ENCODE measurements at regions not wholly inside any gene's neighbourhood (a gene's known extent, or its start where the extent isn't known, plus 50 kb on each side); places are given as distances from the start of the nearest gene placed in this dataset.

GRCh38 chr20:57073402-57073801 is 193.0 kb downstream of the BMP7 start:
- TF ChIP-seq CTCF (conservative IDR thresholded peaks at IDR 0.05), result no peak
- TF ChIP-seq ZFX (IDR thresholded peaks at IDR 0.05), result no peak
